ENCODE measurements at regions not wholly inside any gene's neighbourhood (a gene's known extent, or its start where the extent isn't known, plus 50 kb on each side); places are given as distances from the start of the nearest gene placed in this dataset.
A peak's percentile ranks its signal among the peaks of the same experiment; 100 is the strongest.

- TF ChIP-seq EGR1 (IDR thresholded peaks at IDR 0.05), result no peak
- TF ChIP-seq EP300 (IDR thresholded peaks at IDR 0.05; ENCODE audit: borderline replicate concordance), result no peak
- TF ChIP-seq CREB1 (IDR thresholded peaks at IDR 0.05; ENCODE audit: low read depth), result no peak
- no peak for TF ChIP-seq TAF1 (IDR thresholded peaks at IDR 0.05; ENCODE audit: low read depth)
- no peak for TF ChIP-seq TCF12 (IDR thresholded peaks at IDR 0.05; ENCODE audit: low read depth)
- TF ChIP-seq MAX (IDR thresholded peaks at IDR 0.05), result no peak
- no peak for TF ChIP-seq RAD21 (IDR thresholded peaks at IDR 0.05; ENCODE audit: low read depth)
- TF ChIP-seq ZBTB7A (IDR thresholded peaks at IDR 0.05; ENCODE audit: low read depth), result no peak
- no peak for TF ChIP-seq NFIC (IDR thresholded peaks at IDR 0.05)
- TF ChIP-seq, protein P1, sequence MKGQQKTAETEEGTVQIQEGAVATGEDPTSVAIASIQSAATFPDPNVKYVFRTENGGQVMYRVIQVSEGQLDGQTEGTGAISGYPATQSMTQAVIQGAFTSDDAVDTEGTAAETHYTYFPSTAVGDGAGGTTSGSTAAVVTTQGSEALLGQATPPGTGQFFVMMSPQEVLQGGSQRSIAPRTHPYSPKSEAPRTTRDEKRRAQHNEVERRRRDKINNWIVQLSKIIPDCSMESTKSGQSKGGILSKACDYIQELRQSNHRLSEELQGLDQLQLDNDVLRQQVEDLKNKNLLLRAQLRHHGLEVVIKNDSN (IDR thresholded peaks at IDR 0.05), result no peak
- TF ChIP-seq TEAD4 (IDR thresholded peaks at IDR 0.05), result no peak
- TF ChIP-seq, protein P2, sequence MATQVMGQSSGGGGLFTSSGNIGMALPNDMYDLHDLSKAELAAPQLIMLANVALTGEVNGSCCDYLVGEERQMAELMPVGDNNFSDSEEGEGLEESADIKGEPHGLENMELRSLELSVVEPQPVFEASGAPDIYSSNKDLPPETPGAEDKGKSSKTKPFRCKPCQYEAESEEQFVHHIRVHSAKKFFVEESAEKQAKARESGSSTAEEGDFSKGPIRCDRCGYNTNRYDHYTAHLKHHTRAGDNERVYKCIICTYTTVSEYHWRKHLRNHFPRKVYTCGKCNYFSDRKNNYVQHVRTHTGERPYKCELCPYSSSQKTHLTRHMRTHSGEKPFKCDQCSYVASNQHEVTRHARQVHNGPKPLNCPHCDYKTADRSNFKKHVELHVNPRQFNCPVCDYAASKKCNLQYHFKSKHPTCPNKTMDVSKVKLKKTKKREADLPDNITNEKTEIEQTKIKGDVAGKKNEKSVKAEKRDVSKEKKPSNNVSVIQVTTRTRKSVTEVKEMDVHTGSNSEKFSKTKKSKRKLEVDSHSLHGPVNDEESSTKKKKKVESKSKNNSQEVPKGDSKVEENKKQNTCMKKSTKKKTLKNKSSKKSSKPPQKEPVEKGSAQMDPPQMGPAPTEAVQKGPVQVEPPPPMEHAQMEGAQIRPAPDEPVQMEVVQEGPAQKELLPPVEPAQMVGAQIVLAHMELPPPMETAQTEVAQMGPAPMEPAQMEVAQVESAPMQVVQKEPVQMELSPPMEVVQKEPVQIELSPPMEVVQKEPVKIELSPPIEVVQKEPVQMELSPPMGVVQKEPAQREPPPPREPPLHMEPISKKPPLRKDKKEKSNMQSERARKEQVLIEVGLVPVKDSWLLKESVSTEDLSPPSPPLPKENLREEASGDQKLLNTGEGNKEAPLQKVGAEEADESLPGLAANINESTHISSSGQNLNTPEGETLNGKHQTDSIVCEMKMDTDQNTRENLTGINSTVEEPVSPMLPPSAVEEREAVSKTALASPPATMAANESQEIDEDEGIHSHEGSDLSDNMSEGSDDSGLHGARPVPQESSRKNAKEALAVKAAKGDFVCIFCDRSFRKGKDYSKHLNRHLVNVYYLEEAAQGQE (IDR thresholded peaks at IDR 0.05; ENCODE audit: low read depth), result no peak
- no peak for TF ChIP-seq YY1 (IDR thresholded peaks at IDR 0.05; ENCODE audit: low read depth)
- TF ChIP-seq FOXM1 (IDR thresholded peaks at IDR 0.05; ENCODE audit: borderline replicate concordance, low read depth), result no peak
Observed at GRCh38 chr3:81925385-81925784, 163.9 kb upstream of the GBE1 start.

DNA sequence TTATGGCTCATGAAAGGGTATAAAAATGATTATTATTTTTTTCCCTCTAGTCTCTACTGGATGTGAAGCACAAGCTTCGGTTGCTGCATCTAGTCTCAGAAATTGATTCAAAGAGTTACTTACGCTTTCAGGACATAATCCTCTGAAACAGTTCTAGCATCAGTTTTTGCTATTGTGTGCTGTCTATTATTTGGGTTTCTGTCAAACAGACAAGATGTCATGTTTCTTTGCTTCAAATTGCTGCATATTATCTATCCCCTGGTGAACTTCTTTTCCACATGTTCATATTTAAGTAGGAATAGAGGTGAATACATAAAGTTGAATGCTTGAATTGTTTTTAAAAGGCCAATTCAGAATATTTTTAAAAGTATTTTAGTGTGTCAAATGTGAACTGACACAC is 161.6 kb upstream of the GBE1 start:
- TF ChIP-seq EP300 (IDR thresholded peaks at IDR 0.05; ENCODE audit: borderline replicate concordance), result no peak
- TF ChIP-seq RAD21 (IDR thresholded peaks at IDR 0.05; ENCODE audit: low read depth), result no peak
- TF ChIP-seq CREB1 (IDR thresholded peaks at IDR 0.05; ENCODE audit: low read depth), result no peak
- TF ChIP-seq TAF1 (IDR thresholded peaks at IDR 0.05; ENCODE audit: low read depth), result no peak
- TF ChIP-seq YY1 (IDR thresholded peaks at IDR 0.05; ENCODE audit: low read depth), result no peak
- no peak for TF ChIP-seq CEBPB (IDR thresholded peaks at IDR 0.05)
- no peak for TF ChIP-seq TEAD4 (IDR thresholded peaks at IDR 0.05)
- TF ChIP-seq, protein P2 (IDR thresholded peaks at IDR 0.05; ENCODE audit: low read depth), result no peak
- TF ChIP-seq TCF12 (IDR thresholded peaks at IDR 0.05; ENCODE audit: low read depth), result no peak
- TF ChIP-seq FOXM1 (IDR thresholded peaks at IDR 0.05; ENCODE audit: borderline replicate concordance, low read depth), result no peak
- no peak for TF ChIP-seq ZBTB7A (IDR thresholded peaks at IDR 0.05; ENCODE audit: low read depth)
- TF ChIP-seq MAX (IDR thresholded peaks at IDR 0.05), result no peak
- TF ChIP-seq NFIC (IDR thresholded peaks at IDR 0.05), result no peak
- no peak for TF ChIP-seq EGR1 (IDR thresholded peaks at IDR 0.05)
- TF ChIP-seq, protein P1 (IDR thresholded peaks at IDR 0.05), result no peak

GRCh38 chr3:81922404-81922803 is 161.0 kb upstream of the GBE1 start:
- TF ChIP-seq EGR1 (IDR thresholded peaks at IDR 0.05) (no peak), TEAD4 (IDR thresholded peaks at IDR 0.05) (no peak), YY1 (IDR thresholded peaks at IDR 0.05; ENCODE audit: low read depth) (no peak), TAF1 (IDR thresholded peaks at IDR 0.05; ENCODE audit: low read depth) (no peak)

DNA sequence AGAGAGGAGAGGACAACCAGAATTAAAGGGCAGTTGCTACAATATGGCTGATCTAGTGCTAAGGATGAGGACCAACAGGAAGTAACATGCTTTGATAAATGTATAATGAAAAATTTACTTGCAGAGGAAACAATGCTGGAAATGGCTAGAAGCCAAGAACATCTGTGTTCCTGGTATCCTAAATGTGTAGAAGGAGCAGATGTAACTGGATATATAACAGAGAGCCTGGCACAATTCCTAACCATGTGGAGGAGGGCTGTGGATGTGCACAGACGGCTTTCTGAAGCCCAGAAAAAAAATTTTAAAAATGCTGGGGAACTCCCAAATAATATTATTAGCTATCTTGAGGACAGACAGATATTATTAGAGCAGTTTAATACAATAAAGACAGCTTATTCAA is 159.4 kb upstream of the GBE1 start:
- TF ChIP-seq TCF12 (IDR thresholded peaks at IDR 0.05; ENCODE audit: low read depth) (no peak), NFIC (IDR thresholded peaks at IDR 0.05) (peak; percentile 12; the same call in 1 of the 2 replicates), CREB1 (IDR thresholded peaks at IDR 0.05; ENCODE audit: low read depth) (no peak), MAX (IDR thresholded peaks at IDR 0.05) (no peak), YY1 (IDR thresholded peaks at IDR 0.05; ENCODE audit: low read depth) (no peak), TEAD4 (IDR thresholded peaks at IDR 0.05) (no peak), FOXM1 (IDR thresholded peaks at IDR 0.05; ENCODE audit: borderline replicate concordance, low read depth) (no peak)
- TF ChIP-seq, protein P2 (IDR thresholded peaks at IDR 0.05; ENCODE audit: low read depth), result no peak
